Forelimb muscle (tissue), 1 donor: ENCODE measurements at regions not wholly inside any gene's neighbourhood (a gene's known extent, or its start where the extent isn't known, plus 50 kb on each side); places are given as distances from the start of the nearest gene placed in this dataset.

Experiments
- DNase-seq: peaks from one replicate; pipeline ENCODE4 v3.0.0-alpha.2; 2013; ENCODE audit warnings: low read depth

DNA sequence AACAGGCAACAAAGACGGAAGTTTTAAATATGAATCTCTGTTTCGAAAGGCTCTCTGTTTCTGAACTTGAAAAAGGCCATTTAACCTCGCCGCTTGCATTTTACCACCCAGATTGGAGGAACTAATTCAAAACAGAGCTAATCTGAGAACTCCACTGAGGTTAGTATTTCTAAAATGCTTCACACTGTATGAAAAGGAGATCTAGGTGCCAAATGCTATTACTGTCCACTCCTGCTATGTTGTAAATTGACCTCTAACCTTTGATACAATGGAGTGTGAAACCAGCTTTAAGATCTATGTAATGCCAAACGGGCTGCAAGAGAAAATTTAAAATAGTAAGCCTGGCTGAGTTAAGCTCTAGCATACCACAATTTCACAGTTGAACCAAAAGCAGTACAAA is 364.5 kb downstream of the IRS1 start:
- no peak for DNase-seq

DNA sequence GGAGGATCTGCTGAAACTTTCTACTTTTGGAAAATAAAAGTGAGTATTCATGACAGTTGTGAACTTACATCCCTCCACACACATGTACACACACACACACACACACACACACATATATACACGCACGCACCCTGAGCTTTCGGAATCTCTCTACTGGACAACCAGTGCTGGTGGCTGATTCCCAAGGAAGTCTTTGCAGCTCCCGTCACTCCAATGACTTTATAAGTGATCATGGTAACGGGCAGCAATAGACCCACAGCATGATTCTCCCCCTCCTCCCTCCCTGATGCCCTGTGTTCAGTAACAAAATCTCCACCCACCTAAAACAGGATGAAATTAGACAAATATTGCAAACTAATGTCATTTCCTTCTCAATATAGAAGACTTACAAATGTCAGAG is 364.9 kb downstream of the IRS1 start:
- no peak for DNase-seq

DNA sequence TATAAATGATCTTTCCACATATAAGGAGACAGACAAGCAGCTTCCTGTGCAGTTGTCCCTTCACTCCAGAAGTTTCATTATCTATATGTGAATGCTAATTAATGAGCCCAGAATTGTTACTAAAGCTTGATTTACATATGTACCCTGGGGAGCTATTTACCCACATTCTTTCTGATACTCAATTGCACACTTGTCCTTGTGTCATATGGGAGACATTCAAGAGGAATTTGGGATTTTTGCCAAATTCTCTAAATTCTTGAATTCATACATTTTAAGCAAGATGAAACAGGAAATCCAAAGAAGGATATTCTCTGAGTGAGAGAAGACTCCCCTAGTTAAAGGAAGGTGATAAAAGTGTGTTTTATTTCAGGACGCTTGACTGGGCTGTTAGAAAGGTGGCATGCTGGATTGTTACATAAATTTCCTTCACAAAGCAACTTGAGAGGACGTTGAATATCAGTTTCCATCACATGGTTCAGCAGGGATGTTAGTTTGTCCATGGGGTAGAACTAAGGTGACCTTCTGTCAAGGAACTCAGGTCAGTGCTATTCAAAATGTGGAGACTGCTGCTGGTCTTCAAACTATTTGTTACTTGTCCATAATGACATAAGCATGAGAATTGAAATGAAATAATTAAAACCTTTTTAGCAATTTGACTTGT is 368.2 kb downstream of the IRS1 start:
- no peak for DNase-seq

DNA sequence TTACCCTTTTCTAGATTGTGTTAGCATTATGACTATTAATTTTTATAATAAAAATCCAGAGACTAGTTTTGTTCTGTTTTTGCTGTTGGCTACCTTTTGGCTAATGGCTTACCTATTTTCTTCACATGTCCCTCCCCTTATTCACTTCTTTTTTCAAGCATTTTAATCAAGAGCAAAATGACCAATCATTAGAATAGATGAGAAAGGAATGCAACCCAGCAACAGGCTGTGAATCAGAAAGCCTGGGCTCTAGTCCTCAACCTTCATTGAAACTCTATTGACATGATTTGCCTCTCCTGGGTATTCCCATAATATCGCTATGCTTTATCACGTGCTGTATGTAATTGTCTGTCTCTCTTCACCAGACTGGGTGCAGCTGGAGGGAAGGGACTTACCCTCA is 370.1 kb downstream of the IRS1 start:
- no peak for DNase-seq

DNA sequence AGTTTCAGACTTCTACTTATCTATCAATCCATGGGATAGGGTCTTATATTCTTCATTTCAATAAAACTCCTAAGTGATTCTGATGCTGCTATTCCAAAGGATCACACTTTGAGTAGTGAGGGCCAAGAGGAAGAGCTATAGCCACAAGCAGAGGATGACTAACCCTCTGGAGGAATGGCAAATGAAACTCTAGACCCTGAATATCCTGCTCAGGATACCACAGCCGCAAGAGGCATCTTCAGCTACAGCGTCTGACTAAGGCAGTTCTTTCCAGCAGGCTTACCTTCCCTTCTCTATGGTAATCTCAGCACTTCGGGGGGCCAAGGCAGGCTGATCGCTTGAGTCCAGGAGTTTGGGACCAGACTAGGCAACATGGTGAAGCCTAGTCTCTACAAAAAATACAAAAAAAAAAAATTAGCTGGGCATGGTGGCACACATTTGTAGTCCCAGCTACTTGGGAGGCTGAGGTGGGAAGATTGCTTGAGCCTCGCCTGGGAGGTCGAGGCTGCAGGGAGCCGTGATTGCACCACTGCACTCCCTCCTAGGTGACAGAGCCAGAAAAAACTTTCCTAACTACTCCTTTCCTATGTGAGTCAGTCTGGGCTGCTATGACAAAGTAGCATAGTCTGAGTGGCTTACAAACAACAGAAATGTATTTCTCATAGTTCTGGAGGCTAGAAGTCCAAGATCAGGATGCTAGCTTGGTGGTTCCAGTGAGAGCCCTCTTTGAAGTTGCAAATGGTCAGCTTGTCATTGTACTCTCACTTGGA is 371.9 kb downstream of the IRS1 start:
- no peak for DNase-seq

DNA sequence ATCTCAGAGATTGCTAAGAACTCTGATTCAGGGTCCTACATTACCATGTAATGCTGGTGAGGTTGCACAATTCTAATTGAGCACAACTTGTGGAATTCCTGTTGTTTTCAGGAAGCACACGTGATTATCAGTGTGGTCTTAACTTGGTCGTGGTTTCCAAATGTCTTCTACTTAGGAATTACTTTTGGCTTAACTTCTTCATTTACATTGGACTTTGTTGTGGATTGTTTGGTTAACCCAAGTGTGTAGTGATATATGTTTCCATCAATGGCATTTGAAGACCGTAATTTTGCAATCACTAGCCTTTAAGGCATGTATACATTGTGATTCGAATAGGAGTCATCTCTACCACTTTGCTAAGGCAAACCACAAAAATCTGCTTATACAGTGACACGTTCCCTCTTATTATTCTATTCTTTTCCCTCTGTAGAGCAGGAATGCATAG is 373.3 kb downstream of the IRS1 start:
- no peak for DNase-seq

DNA sequence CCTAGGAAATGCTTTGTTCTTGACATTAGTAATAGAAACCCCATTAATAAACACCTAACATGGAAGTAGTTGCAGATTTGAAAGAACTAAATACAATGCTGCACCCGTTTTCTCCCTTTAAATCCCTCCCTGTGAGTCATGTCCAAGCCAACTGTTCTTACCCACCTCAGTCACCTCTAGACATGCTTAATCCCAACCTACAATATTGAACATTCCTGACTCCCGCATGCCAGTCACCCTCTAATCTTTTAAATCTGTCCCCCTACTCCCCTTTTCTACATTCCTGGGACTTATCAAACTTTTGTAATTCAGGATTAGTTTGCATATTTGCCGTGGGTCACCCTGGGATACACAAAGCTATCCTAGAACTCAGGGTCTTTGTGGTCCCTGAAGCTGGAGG is 374.6 kb downstream of the IRS1 start:
- DNase-seq = no peak

DNA sequence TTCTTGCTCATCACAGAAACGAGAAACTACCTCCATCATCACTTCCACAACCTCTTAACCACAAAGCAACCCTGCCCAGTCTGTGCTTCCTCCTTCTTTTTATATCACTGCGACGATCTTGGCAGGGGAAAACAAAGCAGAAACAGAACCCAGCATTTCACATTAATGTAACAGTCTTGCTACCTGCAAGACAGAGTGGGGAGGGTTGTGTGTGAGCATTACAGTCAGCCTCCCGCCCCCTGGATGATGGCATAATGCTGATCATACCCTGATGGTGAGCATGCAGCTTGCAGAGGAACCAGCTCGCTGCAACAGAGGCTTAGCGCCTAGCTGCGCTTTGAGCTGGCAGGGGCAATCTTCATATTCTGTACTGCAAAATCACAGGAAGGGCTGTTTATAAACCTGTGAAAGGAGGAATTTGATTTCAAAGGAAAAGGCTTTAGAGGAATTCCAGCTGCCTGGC is 376.1 kb downstream of the IRS1 start:
- no peak for DNase-seq

DNA sequence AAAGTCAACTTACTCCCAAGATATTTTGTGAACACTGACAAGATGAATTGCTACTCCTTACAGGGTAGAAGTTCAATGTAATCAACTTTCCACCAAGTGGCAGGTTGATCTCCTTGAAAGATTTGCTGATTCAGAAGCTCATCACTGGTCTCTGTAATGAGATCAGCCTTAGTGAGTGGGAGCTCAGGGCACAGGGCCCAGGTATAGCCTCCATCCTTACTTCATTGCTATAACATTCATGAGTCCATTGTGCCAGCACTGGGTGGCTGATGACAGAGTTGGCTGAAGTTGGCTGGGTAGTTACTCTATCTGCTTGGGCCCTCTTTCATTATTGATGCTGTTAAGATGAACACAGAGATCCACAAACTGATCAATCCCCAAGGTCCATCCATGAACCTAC is 379.0 kb downstream of the IRS1 start:
- no peak for DNase-seq

DNA sequence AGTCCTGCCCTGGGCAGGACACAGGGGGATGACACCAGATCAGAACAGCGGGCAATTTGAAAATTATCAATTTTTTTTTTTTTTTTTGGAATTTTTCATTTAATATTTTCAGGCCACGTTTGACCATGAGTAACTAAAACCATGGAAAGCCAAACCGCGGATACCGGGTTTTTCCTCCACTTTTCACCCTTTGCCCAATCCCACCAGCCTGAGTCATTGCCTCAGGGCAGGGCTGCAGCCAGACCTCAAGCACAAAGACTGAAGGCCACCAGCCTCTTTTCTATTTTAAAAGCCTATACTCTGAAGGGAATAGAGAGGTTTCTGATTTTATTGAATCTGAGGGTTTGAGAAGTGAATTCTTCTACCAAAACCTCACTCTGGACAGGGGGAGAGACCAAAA is 381.1 kb downstream of the IRS1 start:
- no peak for DNase-seq

DNA sequence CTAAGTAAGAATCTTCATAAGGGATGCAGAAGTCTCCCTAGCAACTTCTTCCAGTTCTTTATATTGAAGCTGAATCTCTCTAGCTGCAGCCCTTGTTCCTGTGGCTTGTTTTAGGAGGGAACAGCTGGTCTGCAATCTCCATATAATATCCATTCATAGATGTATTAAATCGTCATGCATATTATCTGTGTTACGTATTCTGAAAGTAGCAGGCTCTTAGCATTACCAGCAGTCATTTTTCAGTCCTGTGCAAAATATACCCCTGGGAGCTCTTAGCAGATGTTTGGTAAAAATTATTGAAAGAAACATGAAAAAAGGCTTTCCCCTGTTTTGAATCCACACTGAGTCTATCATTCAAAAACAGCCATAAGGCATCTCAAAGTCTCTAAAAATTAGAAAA is 385.3 kb downstream of the IRS1 start:
- DNase-seq = peak; percentile 84

DNA sequence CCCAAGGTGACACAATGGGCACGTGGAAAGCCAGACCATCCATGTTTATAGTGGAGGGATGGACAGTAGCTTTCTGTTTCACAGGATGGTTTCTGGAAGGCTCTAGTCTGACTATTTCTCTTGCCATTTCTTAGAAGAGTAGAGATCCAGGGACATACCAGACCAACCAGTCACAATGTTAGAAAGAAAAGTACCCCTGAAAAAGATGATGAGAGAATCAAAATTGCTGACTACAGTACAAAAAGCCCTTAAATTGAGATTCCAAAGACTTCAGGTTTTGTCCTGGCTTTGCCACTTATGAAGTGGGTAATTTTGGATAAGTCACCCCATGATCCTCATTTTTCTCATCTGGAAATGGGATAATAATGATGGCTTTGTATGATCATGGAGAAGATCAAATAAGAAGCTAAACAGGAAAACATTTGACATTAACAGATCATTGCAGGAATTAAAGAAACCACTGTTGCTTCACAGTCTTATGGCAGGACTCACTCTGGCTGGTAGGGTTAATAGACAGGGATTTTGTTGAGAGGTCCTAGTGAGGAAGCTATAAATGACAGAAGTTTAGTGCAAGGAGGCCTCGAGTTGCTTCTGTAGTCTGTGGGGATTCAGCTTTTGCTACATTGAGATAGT is 386.0 kb downstream of the IRS1 start:
- DNase-seq = no peak

DNA sequence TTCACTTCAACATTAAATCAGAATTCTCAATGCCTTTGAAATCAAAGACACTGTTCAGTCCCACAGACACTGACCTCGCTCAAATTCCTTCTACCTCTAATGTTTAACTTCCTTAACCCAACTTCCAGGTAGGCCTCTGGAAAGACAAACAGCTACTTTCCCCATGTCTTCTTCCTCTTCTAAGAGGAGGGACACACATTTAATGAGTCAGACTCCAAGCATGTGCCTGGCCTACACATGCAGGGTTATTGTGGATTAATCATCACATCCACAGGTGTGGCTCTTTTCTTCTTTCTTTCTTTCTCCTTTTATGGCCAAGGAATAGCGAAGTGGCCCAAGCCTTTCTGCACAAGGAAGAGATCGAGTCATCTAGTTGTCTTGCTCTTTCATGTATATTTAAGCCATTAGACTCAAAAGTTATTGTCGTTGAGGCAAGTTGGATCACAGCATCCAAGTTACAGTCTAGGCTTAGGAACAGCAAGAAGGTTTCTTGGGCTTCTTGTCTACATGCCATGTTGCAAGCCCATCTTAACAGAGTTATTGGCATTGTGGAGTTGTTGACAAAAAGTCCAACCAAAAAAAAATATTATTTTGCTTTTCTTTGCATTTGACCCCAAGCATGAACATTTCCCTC is 387.8 kb downstream of the IRS1 start:
- DNase-seq = no peak

DNA sequence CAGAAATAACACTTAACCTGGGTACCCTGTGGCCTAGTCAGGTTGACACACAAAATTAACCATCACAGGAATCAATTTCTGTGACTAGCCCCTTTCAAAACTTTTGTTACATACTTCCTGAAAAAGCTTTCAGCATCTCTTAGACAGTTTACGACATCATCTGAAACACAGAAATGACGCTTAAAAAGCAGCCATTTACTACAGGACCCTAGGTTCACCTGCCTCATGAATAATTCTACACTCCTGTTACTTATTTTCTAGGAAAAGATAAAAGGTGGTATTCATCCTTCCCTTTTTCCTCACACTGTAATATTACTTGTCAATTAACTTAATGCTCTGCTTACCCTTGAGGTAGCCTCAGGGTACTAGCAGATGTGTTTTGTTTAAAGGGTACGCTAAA is 388.4 kb downstream of the IRS1 start:
- no peak for DNase-seq

DNA sequence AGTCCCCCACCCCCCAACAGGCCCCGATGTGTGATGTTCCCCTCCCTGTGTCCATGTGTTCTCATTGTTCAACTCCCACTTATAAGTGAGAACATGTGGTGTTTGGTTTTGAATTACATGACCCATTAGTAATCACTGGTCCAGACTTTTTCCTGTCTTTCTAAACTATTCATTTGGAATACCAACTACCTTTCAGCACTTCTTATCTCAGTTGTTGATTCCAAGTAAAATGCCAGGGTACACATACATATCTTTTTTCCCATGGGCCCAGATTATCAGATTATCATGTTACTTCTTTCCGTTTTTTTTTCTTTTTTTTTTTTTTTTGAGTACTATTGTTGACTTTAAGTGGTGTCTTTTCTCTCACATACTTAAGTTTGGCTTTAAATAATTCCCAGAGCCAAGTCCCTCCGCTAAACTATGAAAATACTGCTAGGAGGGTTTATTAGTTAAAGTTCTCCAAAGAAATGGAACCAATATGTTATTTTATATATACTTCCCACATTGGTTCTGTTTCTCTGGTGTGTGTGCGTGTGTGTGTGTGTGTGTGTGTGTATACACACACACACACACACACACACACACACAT is 389.3 kb downstream of the IRS1 start:
- no peak for DNase-seq

DNA sequence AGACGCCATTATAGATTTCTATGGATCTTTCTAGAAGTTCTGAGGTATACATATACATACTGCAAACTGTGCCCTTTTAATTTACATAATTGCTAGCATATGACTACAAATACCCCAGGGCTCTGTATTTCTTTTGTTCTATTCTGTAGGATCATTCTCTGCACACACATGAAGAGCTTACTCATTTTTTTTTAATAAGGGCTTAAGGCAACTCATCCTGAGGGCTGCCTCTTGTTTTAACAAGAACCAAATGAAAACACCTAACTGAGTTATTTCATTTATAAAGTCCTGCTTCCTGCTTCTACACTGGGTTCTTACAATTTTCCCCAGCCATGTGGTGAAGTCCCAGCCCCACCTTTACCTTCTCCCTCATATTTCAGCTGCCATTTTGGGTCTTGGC is 390.5 kb downstream of the IRS1 start:
- DNase-seq = no peak

DNA sequence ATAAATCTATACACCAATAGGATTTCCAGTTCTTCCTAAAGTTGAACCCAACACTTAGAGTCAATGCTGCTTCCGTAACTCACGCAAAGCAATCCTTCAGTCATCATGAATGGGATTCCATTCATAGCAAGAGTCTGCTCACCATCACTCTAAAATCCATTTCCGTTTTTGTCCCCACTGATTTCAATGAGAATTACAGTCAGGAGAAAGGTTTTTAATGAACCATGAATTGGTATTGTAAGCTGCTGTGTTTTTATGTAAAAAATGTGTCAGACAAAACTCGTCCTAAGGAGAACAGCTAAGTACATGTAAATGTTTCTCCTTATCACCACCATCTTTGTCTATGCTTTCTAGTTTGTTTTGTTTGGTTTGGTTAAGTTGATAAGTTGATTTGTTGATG is 391.5 kb downstream of the IRS1 start:
- DNase-seq = no peak

DNA sequence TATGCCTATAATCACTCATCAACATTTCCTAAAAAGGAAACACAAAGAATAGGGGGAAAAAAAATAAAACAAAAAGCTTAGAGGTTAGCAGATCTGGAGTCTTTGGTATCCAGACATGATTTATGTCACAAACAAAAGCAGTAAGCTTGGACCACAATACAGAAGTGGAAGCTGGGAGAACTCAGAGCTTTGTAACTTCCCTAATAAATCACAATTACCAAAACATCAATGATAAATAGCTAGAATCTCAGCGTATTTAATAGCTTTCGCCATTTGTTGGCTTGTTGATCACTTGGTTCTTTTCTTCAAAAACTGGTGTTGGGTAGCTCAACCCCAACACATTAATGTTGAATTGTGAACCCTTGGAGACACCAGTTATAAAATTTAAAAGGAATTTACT is 392.5 kb downstream of the IRS1 start:
- no peak for DNase-seq

DNA sequence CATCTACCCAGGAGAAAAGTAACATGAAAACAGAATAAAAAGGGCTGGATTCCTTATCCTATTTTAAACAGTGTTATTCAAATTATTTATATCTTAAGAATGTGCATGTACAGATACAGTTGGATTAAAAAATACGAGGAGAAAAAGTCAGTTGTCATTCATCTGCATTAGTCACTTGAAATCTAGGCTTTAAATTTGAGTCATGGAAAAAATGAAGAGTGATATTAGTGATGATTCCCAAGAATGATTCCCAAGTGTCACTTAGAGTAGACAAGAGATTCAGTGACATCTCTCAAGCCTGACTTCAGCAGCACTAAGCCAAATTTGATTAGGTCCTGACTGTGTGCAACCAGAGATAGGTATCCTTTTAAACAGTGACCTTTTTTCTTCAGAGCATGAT is 394.2 kb downstream of the IRS1 start:
- no peak for DNase-seq

DNA sequence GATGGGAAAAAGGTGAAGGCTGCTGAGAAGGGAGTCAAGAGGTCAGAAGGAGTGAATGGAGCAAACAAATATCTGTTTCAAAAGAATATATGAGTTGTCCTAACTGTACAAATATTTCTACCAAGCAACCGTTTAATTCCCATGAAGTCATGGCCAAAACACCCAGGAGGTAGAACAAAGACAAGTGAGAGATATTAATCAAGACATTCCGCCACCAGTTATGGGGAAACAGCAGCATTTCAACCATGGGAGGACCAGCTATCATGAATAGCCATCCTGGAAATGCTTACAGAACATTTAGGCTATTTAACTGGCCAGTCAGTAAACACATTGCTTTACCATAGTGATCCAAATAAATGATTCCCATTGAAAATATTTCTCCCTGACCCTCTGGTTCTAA is 396.3 kb downstream of the IRS1 start:
- no peak for DNase-seq

DNA sequence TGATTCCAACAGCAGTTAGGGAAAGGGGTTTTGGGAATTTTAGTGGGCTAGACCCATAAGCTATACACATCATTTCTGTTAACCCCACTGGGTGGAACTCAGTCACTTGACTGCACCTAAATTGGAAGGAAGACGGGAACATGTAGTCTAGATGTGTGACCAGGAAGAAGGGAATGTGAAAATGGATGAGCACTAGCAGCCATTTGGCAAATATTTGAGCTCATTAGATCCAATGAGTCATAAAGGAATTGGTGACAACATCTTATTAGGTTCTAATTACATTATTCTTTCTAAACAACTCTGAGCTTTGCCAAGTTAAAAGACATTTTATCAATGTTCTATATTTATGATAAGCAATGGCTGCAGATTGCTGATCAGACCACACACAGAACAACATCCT is 400.6 kb downstream of the IRS1 start:
- no peak for DNase-seq

DNA sequence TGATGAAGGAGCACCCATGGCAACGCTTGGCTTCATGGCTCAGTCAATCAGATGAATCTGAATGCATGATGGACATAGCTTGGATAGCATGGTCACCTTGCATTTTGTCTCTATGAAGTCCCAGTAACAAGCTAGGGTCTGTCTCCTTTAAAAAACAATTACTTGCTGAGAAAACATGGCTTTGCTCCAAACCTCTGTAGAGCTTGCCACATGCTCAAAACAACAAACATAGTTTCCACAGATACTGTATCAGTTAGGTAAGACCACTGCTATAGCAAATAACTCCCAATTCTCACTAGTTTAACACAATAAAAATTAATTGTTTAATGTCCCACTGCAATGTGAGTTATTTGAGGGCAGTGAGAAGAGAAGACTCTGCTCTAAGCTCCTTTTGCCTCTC is 401.0 kb downstream of the IRS1 start:
- DNase-seq = no peak
